ENCODE measurements at regions not wholly inside any gene's neighbourhood (a gene's known extent, or its start where the extent isn't known, plus 50 kb on each side); places are given as distances from the start of the nearest gene placed in this dataset.

DNA sequence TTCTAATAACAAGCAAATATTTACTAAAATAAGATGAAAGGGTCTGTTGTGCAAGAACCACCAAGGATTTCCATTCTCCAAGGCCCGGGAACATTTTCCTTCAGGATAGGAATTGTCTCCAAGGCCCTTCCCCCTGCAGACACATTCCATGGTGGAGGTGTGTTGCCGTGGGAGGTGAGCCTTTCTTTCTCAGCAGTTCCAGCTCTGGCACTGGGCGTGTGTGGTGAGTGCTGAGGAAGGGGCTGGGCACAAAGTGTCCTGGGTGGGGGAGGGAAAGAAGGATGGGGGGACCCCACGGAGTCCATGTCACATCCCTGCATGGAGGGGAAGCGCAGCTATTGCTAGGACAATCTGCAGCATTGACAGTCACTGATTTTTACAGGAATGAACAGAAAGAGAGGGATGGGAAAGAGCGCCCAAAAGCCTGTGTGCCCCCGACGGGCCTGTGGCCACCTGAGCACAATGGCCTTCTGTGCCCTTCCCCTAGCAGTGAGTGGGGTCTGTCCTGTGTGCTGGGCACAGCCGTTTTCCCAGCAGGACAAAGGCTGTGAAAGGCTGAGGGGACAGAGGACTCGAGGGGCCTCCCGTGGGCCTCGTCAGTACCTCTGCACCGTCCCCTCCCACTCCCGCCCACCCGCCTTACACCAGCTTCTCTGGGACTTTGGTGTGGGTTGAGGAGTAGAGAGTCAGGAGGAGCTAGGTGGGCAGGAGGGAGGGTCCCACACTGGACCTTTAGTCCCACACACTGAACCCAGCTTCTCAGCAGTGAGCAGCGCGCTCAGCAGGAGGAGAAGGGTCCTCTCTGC is 79.8 kb downstream of the PTGR3 start:
- H3K9me3 ChIP-seq = no peaks in the 10 kb centered on the region
- DNase-seq = peak; percentile 51
- H3K27ac ChIP-seq = no peak overlapping the region
- H3K27me3 ChIP-seq (replicated peaks in 1 of 7) = peaks cover 0 to 9% (median 0%) of the 10 kb centered on the region in 7 donors
- TF ChIP-seq CTCF (IDR thresholded peaks at IDR 0.05 in 8 of 11, conservative IDR thresholded peaks at IDR 0.05 in 3 of 11) = no peak
- no peaks in the 10 kb centered on the region for H3K36me3 ChIP-seq
- no peaks in the 10 kb centered on the region for H3K4me1 ChIP-seq
- no peak overlapping the region for H3K4me3 ChIP-seq
- intact Hi-C loops (cut with DNase I; ENCODE audit: low total_unique reads) = no loop called here
- WGBS, 5 donors = 85 to 91% (median 91%) methylated on average over 15 to 17 of the region's 17 CpGs

DNA sequence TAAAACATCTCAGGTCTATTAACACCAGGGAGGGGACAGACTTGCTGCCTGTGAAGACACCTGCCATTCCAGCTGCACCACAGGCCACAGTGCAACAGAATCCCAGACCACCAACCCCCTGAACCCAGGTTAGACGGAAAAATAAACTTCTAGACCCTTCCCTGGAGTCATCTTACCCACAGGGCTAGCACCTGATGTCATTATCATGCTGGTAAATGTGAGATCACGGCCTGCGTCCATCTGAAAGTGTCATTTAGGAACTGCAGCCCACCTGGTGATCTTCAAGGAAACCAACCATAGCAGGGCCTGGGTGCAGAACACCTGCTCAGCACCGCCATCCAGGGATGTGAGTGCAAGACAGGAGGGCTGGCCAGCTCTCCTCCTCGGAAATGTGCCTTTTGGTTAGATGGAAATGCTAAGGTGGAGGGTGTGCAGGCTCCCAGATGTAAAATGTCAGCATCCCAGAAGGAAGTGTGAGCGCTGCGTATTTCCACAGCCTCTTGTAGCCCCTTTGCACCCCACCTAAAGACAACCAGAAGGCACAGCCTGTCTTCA is 80.8 kb downstream of the PTGR3 start:
- H3K27me3 ChIP-seq (replicated peaks in 1 of 7) = peaks cover 0 to 4% (median 0%) of the 10 kb centered on the region in 7 donors
- intact Hi-C loops (cut with DNase I; ENCODE audit: low total_unique reads) = no loop called here
- DNase-seq = peak; percentile 51
- H3K36me3 ChIP-seq = no peaks in the 10 kb centered on the region
- H3K27ac ChIP-seq = no peak overlapping the region
- no peaks in the 10 kb centered on the region for H3K4me1 ChIP-seq
- no peaks in the 10 kb centered on the region for H3K9me3 ChIP-seq
- no peak overlapping the region for H3K4me3 ChIP-seq
- TF ChIP-seq POLR2A (IDR thresholded peaks at IDR 0.05) = no peak
- no peak for TF ChIP-seq POLR2AphosphoS5 (IDR thresholded peaks at IDR 0.05)
- no peak for TF ChIP-seq CTCF (IDR thresholded peaks at IDR 0.05 in 8 of 11, conservative IDR thresholded peaks at IDR 0.05 in 3 of 11)
- 86 to 94% (median 89%) methylated on average over 5 to 7 of the region's 7 CpGs for WGBS, 5 donors

DNA sequence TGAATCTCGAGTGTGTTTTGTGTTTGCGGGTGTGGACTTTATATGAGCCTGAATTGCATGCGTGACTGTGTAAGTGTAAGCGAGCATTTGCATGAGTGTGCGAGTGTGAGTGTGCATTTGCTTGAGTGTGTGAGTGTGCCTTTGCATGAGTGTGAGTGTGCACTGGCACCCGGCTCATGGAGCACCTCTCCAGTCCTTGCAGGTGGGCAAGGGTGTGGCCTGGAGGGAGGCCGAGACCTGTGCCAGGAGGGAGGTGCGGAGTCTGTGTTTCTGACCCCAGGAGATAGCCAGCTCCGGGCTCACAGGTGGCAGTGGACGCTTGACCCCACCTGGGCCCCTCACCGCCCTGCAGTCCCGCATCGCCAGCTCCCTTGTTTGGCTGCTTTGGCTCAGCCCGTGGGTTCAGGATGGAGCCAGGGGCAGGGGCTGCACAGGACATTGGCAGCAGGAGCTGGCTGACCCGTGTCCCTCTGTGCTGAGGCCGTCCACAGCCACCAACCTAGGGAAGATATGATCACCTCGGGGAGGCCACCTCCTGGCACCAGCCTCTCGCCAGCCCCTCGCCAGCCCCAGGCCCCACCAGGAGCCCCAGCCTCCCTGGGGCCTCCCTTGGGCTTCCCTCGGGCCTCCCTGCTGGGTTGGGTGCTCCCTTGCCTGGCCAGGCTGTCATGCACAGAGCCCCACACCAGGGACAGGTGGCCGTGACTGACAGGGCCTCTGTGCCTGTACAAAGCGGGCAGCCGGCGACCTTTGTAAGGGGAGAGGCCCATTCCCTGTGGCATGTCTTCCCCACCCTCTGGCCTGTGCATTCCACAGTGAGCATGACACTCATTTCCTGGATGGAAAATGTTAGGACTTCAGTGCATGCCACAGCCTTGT is 81.6 kb downstream of the PTGR3 start:
- WGBS, 5 donors = 88 to 95% (median 91%) methylated on average over 16 to 24 of the region's 24 CpGs
- Histone ChIP-seq H3K9me3 (no peaks in the 10 kb centered on the region), H3K4me3 (no peak overlapping the region), H3K4me1 (no peaks in the 10 kb centered on the region), H3K36me3 (no peaks in the 10 kb centered on the region), H3K27ac (no peak overlapping the region), H3K27me3 (replicated peaks in 1 of 7) (peaks cover 0 to 4% (median 0%) of the 10 kb centered on the region in 7 donors)
- intact Hi-C loops (cut with DNase I; ENCODE audit: low total_unique reads) = no loop called here
- DNase-seq = peak; percentile 70
- TF ChIP-seq POLR2AphosphoS5 (IDR thresholded peaks at IDR 0.05) (no peak), CTCF (IDR thresholded peaks at IDR 0.05 in 8 of 11, conservative IDR thresholded peaks at IDR 0.05 in 3 of 11) (no peak), POLR2A (IDR thresholded peaks at IDR 0.05) (no peak)

All from spleen (tissue), 11 donors.